ENCODE measurements at regions not wholly inside any gene's neighbourhood (a gene's known extent, or its start where the extent isn't known, plus 50 kb on each side); places are given as distances from the start of the nearest gene placed in this dataset.
"Not testable (repeated sequence)": the region's sequence is repeated elsewhere in the genome, so short reads cannot be mapped to it uniquely, and the experiment has no call there.

DNA sequence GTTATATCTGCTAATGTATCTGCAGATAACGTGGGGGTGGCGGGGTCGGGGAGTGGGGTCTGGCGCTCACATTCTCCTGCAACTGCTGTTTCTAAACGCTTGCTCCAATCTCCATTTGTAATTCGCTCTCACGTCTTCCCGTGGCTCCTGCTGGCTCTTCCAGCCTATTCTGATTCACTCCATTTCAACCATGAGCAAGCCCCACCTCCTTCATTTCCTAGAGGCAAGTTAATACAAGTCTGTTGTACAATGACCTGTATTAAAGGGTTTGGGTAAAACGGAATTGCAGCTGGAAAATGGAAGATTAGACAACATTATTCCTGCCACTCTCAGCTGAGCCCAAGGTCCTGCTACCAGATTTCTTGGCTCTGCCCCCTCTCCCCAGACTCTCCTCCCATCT is 132.3 kb downstream of the CSNK2A3 start:
- DNase-seq = no peak

DNA sequence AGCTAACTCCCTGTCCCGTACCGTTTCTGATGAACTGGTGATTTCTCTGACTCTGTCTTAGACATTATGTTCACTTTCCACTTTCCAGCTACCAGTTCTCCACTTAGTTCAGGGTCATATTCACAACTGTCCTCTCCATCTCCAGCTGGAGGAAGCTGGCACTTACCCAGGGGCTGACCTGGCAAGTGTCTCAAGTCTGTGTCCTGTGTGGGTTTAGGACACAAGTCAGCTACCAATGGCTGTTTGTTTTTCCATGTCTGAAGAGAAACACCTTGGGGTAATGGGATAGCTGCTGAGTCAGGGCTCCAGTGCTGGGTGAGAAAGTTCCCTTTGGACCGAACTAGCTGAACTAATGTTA is 134.4 kb downstream of the CSNK2A3 start:
- no peak for DNase-seq

DNA sequence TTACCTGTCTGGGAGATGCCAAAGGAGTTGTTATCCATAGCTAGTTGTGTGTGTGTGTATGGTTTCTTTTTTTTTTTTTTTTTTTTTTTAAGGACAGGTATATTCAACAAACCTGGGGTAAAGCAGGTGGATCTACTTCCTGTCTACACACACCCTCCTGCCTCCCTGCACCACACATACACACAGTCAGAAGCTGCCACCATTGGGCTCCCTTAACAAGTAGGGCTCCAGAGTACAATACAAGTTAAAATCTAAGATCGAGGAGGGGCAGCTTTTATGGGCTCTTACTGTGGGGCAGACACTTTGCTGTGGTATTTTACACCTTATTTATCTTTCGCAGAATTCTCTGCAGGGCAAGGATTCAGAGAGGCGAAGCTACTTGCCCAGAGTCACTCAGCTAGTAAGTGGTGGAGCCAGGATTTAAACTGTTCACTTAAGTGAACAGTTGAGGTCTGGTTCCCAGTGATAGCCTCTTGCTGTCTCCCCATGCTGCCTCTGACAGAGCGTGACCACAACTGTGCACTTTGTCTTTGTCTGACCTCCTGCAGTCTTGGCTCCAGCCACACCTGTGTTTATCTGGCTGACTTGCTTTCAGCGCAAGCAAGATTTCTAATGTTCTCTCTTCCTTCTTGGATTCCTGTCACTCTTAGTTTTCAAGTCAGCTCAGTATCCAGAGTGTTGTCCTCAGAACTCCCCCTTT is 135.0 kb downstream of the CSNK2A3 start:
- DNase-seq = no peak

DNA sequence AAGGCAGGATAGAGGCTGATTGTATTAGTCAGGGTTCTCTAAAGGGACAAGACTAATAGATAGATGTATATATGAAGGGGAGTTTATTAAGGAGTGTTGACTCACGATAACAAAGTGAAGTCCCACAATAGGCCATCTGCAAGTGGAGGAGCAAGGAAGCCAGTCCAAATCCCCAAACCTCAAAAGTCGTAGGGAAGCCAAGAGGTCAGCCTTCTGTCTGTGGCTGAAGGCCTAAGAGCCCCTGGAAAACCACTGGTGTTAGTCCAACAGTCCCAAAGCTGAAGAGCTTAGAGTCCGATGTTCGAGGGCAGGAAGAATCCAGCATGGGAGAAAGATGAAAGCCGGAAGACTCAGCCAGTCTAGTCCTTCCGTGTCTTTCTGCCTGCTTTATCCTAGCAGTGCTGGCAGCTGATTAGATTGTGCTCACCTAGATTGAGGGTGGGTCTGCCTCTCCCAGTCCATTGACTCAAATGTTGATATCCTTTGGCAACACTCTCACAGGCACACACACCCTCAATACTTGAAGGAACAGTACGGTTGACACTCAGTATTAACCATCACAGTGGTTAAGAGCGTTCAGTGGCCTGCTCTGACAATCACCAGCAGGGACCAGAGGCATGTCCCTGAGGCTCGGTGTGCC is 135.6 kb downstream of the CSNK2A3 start:
- DNase-seq = no peak

DNA sequence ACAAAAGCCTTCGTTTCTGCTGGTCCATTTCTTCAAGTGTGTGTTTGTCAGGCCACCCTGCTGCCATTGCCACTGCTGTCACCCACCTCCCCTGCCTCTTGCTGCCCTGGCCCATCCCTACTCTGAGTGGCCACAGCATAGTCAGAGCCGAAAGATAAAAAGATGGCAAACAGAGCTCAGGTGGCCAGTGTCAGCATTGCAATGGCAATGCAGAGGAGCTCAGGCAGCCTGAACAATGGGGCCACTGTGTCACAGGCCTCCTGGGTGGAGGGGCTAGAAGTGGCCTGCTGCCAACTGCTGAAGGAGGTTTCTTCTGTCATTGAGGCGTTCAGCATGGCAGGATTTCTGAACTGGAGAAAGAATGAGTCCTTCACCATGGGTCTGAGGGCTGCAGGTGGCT is 137.1 kb downstream of the CSNK2A3 start:
- DNase-seq = no peak

DNA sequence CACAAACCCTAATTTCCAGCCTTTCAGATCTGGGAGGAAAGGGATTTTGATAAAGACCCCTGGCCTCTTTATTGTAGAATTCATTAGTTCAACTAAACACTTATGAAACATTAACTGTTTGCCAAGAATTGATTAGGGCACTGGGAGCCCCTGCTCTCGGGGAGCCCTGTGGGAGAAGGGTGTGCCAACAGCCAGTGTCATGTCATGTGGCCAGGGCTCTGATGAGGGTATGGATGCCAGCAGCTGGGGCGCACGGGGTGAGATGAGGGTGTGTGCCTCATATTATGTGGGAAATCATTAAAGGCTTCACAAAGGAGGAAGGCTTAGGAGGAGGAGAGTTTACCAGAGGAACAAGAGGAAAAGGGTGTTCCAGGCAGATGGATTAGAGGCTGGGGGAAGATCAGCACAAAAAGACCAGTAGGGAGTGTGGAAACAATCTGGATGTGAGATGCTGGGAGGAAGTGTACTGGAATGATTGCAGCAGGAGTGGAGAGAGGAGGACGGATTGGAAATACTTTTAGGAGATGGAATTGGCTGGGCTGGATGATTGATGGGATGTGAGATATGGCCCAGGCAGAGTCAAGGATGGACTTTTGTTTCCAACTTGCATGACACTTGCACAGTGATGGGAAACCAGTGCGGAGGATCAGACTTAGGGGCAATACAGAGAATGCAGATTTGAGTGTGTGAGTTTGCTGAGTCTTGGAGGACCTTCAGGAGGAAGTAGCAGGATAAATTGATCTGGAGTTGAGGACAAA is 137.8 kb downstream of the CSNK2A3 start:
- DNase-seq = no peak

DNA sequence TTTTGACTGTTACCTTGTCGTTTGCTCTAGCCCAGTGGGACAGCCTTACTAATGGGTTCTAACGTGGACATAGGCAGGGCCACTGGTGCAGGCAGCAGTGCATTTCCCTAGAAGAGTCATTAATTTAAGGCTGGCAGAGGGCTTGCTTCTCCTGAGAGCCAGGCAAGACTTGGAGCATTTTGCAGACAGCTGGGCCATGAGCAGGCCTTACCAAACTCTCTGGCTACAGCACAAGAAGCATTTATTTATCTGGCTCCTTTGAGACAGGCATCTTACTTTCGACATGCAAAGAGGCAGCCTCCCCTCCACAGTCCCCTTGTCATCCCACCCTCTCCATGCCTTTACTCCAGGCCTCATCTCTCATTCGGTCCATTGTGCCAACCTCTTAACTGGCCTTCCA is 139.9 kb downstream of the CSNK2A3 start:
- DNase-seq = no peak

DNA sequence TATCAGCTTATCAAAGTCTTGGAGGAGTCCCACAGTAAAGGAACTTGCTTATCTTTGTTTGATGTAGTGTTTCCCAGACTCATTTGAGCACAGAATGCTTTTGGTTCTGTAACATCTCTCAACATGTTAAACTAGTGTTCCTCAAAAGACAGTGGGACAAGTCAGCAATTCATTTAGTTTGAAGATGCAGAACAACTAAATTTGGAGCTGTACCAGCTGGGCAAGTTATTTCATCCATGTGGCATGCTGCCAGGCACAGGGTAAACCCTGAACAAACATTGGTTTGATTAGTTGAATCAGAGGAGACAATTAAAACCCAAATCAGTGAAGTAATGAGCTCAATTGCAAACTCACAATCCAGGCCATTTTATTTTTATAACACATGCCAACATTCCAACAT is 141.2 kb downstream of the CSNK2A3 start:
- no peak for DNase-seq

DNA sequence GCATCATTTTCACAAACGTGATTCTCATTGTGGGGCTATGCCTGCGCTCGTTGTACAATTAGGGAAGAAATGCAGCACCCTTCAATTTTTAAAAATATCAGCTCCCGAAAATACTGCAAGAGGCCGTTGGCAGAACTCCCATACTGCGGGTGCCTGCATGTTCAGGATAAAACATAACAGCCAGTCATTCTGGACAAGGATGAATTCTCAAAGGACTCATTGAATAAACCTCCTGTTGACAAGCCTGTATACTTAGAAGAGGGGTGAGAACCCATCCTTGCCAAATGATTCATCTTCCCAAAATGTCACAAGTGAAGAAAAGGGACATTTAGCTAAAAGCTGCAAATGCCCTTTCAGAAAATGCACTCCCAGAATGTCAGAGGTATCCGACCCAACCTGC is 141.9 kb downstream of the CSNK2A3 start:
- DNase-seq = no peak

DNA sequence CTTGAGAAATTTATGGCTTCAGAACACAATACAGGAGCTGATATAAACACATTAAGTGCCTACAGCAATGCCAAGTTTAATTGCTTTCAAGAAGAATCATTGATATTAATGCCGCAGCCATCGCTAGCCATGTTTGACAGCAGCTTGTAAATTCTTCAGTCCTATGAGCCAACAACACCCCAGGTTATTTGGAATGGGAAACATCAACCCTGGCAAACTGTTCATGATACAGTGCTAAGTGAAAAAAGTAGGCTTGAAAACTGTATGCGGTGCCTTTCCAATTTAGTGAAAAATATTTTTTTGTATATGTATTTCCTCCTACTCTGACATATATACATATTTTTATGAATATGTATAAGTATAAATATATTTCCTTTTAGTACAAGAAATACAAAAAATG is 142.6 kb downstream of the CSNK2A3 start:
- no peak for DNase-seq

DNA sequence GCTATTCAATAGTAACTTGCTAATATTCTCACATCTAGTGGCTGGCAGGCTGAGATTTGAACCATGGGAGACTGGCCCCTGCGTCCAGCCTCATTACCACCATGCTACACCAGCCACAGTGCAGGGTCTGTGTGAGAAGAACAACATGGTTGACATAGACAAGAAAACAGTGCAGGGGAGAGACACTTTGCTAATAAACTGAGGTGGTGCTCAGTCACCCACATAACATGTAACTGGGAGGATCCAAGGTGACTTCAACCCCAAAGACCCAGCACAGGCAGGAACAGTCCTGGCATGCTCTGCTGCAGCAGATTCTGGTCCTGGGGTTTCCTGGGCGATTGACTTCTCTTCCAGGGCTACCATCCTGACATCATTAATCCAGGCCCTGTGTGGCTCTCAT is 143.1 kb downstream of the CSNK2A3 start:
- DNase-seq = no peak

DNA sequence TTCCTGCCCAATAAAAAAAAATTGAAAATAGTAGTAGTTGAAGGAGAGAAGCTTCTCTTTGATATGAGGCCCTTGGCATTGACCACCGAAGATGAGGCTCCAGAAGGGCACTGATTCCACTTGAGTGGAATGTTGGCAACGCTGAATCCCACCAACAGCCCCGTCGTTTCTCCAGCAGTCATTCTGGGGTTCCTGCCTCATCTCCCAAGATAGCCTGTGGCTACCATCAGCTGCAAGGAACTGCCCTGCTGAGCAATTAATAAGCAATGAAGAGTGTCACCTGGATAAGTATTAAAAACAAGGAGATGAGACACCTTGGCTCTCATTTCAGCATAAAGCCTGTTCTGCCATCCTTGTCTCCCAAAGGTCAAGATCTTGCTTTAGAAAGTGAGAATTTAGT is 144.1 kb downstream of the CSNK2A3 start:
- DNase-seq = no peak

DNA sequence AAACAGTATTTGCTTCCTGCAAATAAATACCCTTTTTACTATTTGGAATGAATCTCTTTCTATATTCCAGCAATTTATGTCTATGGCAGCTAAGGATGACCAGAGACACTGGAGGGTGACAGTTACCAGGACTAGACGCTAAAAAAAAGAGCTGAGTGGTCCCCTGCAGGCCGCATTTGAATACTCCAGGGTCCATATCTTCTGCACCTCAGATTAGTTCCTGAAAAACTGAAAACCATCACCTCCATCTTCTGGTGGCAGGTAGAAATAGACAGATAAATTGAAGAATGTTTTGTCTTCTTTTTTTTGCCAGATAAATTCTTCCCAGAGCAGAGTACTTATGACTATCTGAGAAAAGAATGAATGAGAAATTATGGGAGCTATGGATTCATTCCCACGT is 145.6 kb downstream of the CSNK2A3 start:
- no peak for DNase-seq

DNA sequence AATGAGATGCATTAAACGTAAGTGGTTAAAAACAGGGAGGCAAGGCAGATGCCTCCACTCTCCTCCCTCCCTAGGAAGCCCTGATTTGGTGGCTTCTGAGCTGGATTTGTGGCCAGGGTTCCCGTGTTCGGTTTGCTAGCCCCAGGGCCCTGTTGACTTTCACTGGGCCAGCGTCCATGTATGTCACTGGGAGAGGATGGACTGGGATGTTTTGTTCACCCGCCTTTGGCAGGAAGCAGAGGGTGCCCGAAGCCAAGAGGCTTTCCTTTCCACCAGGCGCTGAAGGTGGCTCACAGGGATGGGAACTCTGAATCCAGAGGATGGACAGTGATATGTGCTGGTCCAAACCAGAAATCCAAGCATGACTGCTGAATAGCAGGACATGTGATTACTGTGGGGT is 146.6 kb downstream of the CSNK2A3 start:
- no peak for DNase-seq

DNA sequence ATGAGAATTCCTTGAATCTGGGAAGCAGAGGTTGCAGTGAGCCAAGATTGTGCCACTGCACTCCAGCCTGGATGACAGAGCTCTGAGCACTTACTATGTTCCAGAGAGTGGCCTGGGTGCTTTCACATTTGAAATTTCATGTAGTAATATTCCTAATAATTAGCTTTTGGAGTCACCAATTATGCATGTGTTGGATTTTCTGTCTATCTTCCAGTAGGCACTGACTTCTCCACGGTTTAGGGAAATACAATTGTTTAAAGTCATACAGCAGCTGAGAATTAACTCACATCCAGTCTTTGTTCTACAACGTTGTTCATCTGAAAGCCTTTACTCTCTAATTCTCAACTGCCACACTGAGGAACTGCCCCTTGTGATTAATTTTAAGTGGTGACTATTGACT is 150.2 kb downstream of the CSNK2A3 start:
- DNase-seq = no peak

DNA sequence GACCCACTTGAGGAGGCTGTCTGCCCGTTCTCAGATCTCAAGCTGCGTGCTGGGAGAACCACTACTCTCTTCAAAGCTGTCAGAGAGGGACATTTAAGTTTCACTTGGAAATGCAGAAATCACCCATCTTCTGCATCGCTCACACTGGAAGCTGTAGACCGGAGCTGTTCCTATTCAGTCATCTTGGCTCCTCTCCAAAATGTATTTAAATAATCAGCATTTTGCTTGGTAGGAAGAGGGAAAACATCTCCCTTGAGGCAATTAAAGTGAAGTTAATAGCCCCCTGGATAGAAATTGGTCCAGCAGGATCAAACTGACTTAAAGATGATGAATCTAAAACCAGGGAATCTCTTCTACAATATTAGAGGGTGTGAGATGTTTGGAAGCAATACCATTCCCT is 151.7 kb downstream of the CSNK2A3 start:
- not testable (repeated sequence) for DNase-seq

DNA sequence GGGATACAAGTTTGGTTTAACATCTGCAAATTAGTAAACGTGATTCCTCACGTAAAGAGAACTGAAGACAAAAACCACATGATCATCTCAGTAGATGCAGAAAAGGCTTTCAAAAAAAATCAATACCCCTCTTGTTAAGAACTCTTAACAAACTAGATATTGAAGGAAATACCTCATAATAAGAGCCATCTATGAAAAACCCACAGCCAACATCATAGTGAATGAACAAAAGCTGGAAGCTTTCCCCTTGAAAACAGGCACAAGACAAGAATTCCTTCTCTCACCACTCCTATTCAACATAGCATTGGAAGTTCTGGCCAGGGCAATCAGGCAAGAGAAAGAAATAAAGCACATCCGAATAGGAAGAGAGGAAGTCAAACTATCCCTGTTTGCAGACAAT is 160.5 kb downstream of the CSNK2A3 start:
- DNase-seq = no peak

DNA sequence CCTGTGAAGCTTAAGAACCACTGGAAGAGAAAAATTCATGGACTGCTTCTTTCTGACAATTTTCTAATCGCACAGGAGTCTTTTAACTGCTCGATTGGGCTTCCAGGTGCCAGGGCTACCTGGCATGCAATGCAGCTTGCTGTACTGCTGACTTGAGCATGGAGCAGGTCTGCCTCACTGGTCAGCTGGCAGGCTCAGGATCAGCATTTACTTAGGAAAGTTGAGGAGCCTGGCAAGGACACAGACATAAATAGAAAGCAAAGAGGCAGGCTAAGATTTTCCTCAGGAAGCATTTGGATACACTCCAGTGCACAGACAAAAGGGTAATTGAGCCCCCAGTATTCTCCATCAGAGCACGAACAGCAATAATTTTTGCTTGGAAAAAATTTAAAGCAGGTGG is 163.5 kb downstream of the CSNK2A3 start:
- no peak for DNase-seq

DNA sequence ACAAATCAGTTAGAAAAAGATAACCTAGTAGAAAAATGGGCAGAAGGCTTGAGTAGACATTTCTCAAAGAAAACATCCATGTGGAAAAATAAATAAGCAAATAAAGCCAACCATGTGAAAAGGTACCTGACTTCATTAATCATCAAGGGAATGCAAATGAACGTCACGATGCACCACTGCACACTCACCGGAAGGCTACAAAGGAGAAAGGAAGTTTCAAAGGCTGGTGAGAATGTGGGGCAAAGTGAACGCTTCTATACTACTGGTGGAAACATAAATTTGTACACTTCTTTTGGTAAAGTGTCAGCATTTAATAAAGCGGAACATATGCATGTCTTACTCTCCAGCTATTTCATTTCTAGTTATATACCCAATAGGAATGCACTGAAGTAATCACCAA is 166.8 kb downstream of the CSNK2A3 start:
- DNase-seq = no peak

DNA sequence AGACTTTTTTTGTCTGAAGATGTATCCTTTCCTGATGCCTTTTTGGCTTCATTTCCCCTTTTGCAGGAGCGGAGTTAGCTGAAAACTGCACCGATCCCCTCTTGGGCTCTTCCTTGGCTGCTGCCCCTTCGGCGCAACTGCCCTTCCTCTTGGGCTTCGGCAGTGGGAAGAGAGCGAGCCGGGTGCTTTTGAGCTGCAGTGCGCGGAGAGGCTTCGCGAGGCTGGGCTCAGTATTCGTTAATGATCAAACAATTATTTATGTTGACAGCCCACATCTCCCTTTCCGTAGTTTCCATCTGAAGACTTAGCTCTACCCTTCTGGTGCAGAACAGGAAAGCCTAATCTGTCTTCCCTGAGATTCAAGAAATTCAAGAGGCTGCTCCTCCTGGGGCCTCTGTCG is 170.8 kb downstream of the CSNK2A3 start:
- no peak for DNase-seq

DNA sequence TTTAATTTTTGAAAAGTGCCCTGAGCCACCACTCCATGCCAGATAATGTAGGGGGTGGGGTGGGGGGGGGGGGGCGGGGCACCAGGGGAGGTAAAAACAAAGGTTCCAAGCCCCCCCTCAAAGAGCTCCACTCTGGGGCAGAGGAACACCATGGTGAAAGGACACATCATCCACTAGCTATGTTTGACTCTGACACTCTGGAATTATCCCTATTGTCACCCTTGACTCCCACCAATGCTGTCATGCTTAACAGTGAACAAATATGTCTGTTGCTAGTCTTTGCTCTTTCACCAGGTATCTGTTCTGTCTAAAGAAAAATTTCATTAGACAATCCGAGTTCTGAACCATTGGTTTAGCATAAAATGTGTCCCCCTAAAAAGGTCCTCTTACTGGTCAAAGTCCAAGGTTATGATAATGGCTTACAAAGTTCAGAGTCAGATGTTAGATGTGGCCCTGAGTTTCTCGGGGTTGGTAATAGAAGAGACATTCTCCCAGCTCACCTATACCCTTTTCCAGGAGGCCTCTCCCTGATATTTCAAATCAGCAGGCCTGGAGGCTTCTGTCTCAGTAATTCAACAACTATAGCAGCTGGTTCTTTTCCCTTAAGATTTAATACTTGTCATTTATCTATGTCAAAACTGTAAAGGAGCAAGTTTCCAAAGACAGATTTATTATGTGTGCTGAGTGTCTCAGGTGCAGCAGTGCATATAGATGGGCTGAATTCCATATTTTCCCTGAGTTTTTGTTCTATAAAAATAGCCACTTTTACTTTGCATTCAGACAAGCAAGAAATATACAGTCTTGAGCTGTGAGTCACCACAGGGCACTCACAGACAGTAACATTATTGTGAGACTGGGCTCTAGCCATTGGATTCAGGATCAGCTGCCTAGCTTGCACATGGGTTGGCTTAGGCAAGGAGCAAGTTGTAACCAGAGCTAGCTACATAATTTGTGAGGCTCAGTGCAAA is 174.1 kb downstream of the CSNK2A3 start:
- DNase-seq = no peak

DNA sequence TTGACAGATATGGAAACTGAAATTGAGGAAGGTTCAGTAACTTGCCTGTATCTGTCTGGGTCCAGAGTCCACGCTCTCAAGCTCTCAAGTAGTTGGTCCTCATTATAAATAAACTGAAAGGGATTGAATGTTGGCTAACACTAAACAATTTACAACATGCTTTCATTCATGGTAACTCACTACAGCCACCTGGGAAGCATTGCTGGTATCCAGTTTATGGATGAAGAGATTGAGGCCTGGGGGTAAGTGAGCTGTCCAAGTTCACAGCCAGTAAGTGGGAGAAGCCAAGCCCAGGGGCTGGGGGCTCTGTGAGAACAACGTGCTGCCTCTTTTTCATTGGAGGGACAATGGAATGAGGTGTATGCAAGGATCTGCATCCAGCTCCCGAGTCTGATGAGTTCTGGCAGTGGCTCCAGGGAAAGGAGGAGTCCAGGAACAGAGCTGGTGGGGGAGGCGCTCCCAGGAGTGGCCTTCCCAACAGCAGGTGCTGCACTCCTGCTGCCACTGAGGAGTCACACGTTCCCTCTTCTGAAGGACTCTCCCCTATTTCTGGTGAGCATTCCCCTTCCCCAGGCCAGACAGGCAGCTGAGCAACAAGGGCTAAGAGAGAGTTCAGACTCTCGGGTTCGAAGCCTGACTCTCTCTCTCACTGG is 175.8 kb downstream of the CSNK2A3 start:
- DNase-seq = no peak
